GDM1 (cell line): ENCODE measurements at regions not wholly inside any gene's neighbourhood (a gene's known extent, or its start where the extent isn't known, plus 50 kb on each side); places are given as distances from the start of the nearest gene placed in this dataset.

ENCODE experiments used
- DNase-seq: peaks from one replicate; lab custom pipeline; 2025; lab: John Stamatoyannopoulos, UW

DNA sequence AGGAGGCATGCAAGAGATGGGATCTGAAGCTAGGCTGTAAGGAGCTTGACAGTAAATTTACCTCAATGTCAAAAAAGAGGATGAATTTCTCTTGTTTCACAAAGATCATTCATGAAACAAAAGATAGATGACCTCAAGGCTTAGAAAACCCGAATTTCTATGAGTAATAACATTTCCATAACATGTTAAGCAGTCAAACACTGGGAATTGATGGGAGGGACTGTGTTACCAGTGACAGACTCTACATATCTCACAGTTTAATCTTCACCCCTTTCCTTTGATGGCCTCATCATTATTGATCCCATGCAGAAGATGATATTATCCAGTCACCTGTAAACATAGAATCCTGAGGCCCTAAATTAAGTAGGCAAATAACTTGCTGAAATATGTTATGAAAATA lies 53.5 kb upstream of the VGLL3 start:
- DNase-seq, result no peak

DNA sequence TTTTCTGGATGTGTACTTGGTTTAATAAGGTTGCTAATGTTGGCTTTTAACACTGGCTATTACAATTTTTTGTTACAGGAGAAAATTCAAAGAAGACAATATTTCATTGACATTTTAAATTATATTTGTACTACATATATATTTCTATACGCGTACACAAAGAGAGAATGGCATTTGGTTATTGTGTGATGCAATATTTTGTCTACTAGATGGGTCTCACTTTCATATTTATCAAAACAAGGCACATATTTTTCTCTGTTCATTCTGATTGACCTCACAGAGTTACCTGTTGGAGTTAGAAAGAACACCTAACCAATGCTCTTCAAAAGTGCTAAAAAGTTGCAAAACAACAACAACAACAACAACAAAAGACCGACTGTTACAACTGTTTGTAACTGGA lies 50.2 kb upstream of the VGLL3 start:
- no peak for DNase-seq
